GM19043 (cell line): ENCODE measurements at regions not wholly inside any gene's neighbourhood (a gene's known extent, or its start where the extent isn't known, plus 50 kb on each side); places are given as distances from the start of the nearest gene placed in this dataset.
"Not testable (repeated sequence)": the region's sequence is repeated elsewhere in the genome, so short reads cannot be mapped to it uniquely, and the experiment has no call there.

Experiments used
- ATAC-seq: cut with Tn5 transposase; IDR thresholded peaks from one replicate; pipeline ENCODE4 v1.9.1; 2021; ENCODE audit warnings: low read depth; ENCODE audit not compliant: unreplicated experiment

- ATAC-seq: not testable (repeated sequence)
Observed at GRCh38 chr15:84534561-84535235, 66.1 kb upstream of the ZSCAN2 start.

DNA sequence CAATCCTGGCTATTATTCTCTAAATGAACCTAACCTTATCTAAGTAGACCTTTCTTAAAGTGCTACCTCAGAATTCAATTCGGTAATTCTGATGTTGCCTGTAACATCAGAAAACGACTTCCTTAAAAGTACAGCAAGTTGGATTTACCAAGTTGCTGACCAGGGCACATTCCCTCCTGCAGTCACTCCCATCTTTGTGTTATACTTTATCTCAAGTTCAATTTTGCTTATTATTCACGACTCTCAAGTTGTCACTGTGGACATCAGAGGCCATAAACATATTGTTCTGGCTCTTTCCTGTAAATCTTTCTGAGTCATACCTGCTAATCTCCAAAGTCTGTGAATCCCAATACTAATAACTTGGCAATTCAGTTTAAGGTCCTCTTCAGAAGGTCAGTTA, 64.6 kb upstream of the ZSCAN2 start:
- not testable (repeated sequence) for ATAC-seq

DNA sequence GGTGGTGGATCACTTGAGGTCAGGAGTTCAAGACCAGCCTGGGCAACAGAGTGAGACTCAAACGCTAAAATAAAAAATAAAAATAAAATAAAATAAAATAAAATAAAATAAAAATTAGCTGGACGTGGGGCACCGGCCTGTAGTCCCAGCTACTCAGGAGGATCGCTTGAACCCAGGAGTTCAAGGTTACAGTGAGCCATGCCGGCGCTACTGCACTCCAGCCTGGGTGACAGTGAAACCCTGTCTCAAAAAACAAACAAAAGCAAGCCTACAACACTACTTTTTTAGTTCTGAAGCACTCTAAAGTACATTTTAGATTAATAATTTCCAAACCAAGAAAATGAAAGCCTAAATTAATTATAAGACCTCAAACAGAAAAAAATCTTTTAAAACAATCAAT, 56.2 kb upstream of the ZSCAN2 start:
- not testable (repeated sequence) for ATAC-seq

- ATAC-seq: not testable (repeated sequence)
Observed at GRCh38 chr15:84547150-84547549, 53.7 kb upstream of the ZSCAN2 start.

DNA sequence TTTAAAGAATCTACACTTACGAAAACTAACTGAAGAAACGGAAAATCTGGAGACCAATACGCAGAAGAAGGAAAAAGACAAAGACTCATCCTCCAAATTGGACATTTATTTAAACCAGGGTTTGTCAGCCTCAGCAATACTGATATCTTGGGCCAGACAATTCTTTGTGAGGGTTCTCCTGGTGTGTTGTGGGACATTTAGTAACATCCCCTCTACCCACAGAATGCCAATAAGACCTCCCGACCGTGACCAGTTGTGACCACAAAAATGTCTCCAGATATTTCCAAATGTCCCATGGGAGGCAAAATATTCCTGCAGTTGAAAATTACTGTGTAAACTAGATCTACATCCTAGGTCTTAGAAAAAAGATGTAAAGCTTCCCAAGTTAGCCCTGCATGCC, 50.3 kb upstream of the ZSCAN2 start:
- ATAC-seq: not testable (repeated sequence)
